KMS-11 (cell line): ENCODE measurements at regions not wholly inside any gene's neighbourhood (a gene's known extent, or its start where the extent isn't known, plus 50 kb on each side); places are given as distances from the start of the nearest gene placed in this dataset.

Experiments
- H2AFZ ChIP-seq: fragments of 200-600 bp; sonication (generic); 2 replicates; pipeline ENCODE4 v1.6.1; 2016; ENCODE audit warnings: antibody characterized with exemption, mixed run types, low read depth
- H3K27ac ChIP-seq: fragments of 200-600 bp; sonication (generic); 2 replicates; pipeline ENCODE4 v1.6.1; 2016; ENCODE audit warnings: mild to moderate bottlenecking, mixed run types
- H3K27me3 ChIP-seq: fragments of 200-600 bp; sonication (generic); 2 replicates; pipeline ENCODE4 v1.6.1; 2017; ENCODE audit warnings: mild to moderate bottlenecking, low read depth, mixed run types, moderate library complexity; ENCODE audit not compliant: insufficient read depth
- H3K36me3 ChIP-seq: fragments of 200-600 bp; sonication (generic); 2 replicates; pipeline ENCODE4 v1.6.1; 2017; ENCODE audit warnings: mild to moderate bottlenecking, mixed run types; ENCODE audit not compliant: insufficient read depth
- H3K4me1 ChIP-seq: fragments of 200-600 bp; sonication (generic); 2 replicates; pipeline ENCODE4 v1.6.1; 2016; ENCODE audit warnings: mild to moderate bottlenecking, low read depth, mixed run types; ENCODE audit not compliant: poor library complexity, severe bottlenecking
- H3K4me2 ChIP-seq: fragments of 200-600 bp; sonication (generic); 2 replicates; pipeline ENCODE4 v1.7.0; 2016; ENCODE audit warnings: mild to moderate bottlenecking, mixed run types
- H3K4me3 ChIP-seq: fragments of 200-600 bp; sonication (generic); IDR thresholded peaks from 2 replicates; pipeline ENCODE4 v1.6.1; 2017; ENCODE audit warnings: low read depth, low read length, mixed read lengths; ENCODE audit not compliant: insufficient read depth
- H3K79me2 ChIP-seq: fragments of 200-600 bp; sonication (generic); 2 replicates; pipeline ENCODE4 v1.6.1; 2016; ENCODE audit warnings: low read depth, mixed run types; ENCODE audit not compliant: insufficient read depth
- H3K9ac ChIP-seq: fragments of 200-600 bp; sonication (generic); 2 replicates; pipeline ENCODE4 v1.6.1; 2016; ENCODE audit warnings: mild to moderate bottlenecking, mixed run types
- H4K20me1 ChIP-seq: fragments of 200-600 bp; sonication (generic); 2 replicates; pipeline ENCODE4 v1.6.1; 2016; ENCODE audit warnings: mild to moderate bottlenecking, mixed run types; ENCODE audit not compliant: insufficient read depth
- CTCF ChIP-seq: fragments of 200-600 bp; sonication (generic); conservative IDR thresholded peaks from 2 replicates; pipeline ENCODE4 v1.6.1; 2017; ENCODE audit warnings: low read depth, mild to moderate bottlenecking, antibody characterized with exemption, low read length, moderate library complexity, mixed read lengths

GRCh38 chr1:82446955-82447354 lies 646.2 kb downstream of the ADGRL2 start:
- Histone ChIP-seq H4K20me1 (no peaks in the 10 kb centered on the region), H3K79me2 (no peaks in the 10 kb centered on the region), H3K27ac (no peak overlapping the region), H3K27me3 (no peaks in the 10 kb centered on the region), H2AFZ (no peak overlapping the region), H3K4me3 (no peak overlapping the region), H3K36me3 (no peaks in the 10 kb centered on the region), H3K4me2 (no peak overlapping the region), H3K4me1 (no peaks in the 10 kb centered on the region), H3K9ac (no peak overlapping the region)
- no peak for TF ChIP-seq CTCF

- H3K9ac ChIP-seq: no peak overlapping the region
- H3K4me2 ChIP-seq: no peak overlapping the region
- no peaks in the 10 kb centered on the region for H3K79me2 ChIP-seq
- H2AFZ ChIP-seq: no peak overlapping the region
- no peaks in the 10 kb centered on the region for H4K20me1 ChIP-seq
- H3K4me3 ChIP-seq: no peak overlapping the region
- H3K36me3 ChIP-seq: no peaks in the 10 kb centered on the region
- no peak for TF ChIP-seq CTCF
- H3K4me1 ChIP-seq: no peaks in the 10 kb centered on the region
- no peaks in the 10 kb centered on the region for H3K27me3 ChIP-seq
- H3K27ac ChIP-seq: no peak overlapping the region
These were observed 645.5 kb downstream of the ADGRL2 start for GRCh38 chr1:82446236-82446635.

- no peak overlapping the region for H3K9ac ChIP-seq
- no peak overlapping the region for H3K4me3 ChIP-seq
- no peaks in the 10 kb centered on the region for H3K36me3 ChIP-seq
- no peaks in the 10 kb centered on the region for H3K27me3 ChIP-seq
- no peaks in the 10 kb centered on the region for H3K79me2 ChIP-seq
- no peak overlapping the region for H2AFZ ChIP-seq
- TF ChIP-seq CTCF: no peak
- H3K4me1 ChIP-seq: no peaks in the 10 kb centered on the region
- H3K4me2 ChIP-seq: no peak overlapping the region
- H3K27ac ChIP-seq: no peak overlapping the region
- no peaks in the 10 kb centered on the region for H4K20me1 ChIP-seq
These were observed 645.1 kb downstream of the ADGRL2 start for GRCh38 chr1:82445827-82446226.

- Histone ChIP-seq H3K4me2 (no peak overlapping the region), H3K4me1 (no peaks in the 10 kb centered on the region), H3K79me2 (no peaks in the 10 kb centered on the region), H3K27ac (no peak overlapping the region), H4K20me1 (no peaks in the 10 kb centered on the region), H3K27me3 (no peaks in the 10 kb centered on the region), H3K36me3 (no peaks in the 10 kb centered on the region), H2AFZ (no peak overlapping the region), H3K9ac (no peak overlapping the region), H3K4me3 (no peak overlapping the region)
- TF ChIP-seq CTCF: no peak
These were observed 644.4 kb downstream of the ADGRL2 start for GRCh38 chr1:82445132-82445531.

GRCh38 chr1:82441402-82441801 lies 640.7 kb downstream of the ADGRL2 start:
- H3K79me2 ChIP-seq: no peaks in the 10 kb centered on the region
- no peak overlapping the region for H3K27ac ChIP-seq
- H4K20me1 ChIP-seq: no peaks in the 10 kb centered on the region
- H3K9ac ChIP-seq: no peak overlapping the region
- no peak overlapping the region for H2AFZ ChIP-seq
- no peak for TF ChIP-seq CTCF
- H3K27me3 ChIP-seq: no peaks in the 10 kb centered on the region
- H3K36me3 ChIP-seq: no peaks in the 10 kb centered on the region
- no peak overlapping the region for H3K4me3 ChIP-seq
- no peak overlapping the region for H3K4me2 ChIP-seq
- no peaks in the 10 kb centered on the region for H3K4me1 ChIP-seq
